Skeletal muscle satellite cell (primary cell): ENCODE measurements at regions not wholly inside any gene's neighbourhood (a gene's known extent, or its start where the extent isn't known, plus 50 kb on each side); places are given as distances from the start of the nearest gene placed in this dataset.

Source experiments
- H3K27me3 ChIP-seq: 2 replicates; pipeline ENCODE4 v1.7.0; 2013; ENCODE audit warnings: low read length; ENCODE audit not compliant: control insufficient read depth, insufficient read depth
- H3K36me3 ChIP-seq: 2 replicates; pipeline ENCODE4 v1.7.0; 2013; ENCODE audit warnings: mild to moderate bottlenecking, control low read depth, low read length; ENCODE audit not compliant: insufficient read depth
- H3K4me1 ChIP-seq: 2 replicates; pipeline ENCODE4 v1.7.0; 2013; ENCODE audit warnings: low read length; ENCODE audit not compliant: control insufficient read depth, insufficient read depth
- H3K4me2 ChIP-seq: 2 replicates; pipeline ENCODE4 v1.7.0; 2013; ENCODE audit warnings: mild to moderate bottlenecking, low read length
- H3K4me3 ChIP-seq: 2 replicates; pipeline ENCODE4 v1.7.0; 2013; ENCODE audit warnings: low read length
- H3K9ac ChIP-seq: 2 replicates; pipeline ENCODE4 v1.7.0; 2013; ENCODE audit warnings: mild to moderate bottlenecking, low read depth, low read length, moderate library complexity
- H3K9me3 ChIP-seq: replicated peaks from 2 replicates; pipeline ENCODE4 v1.7.0; 2013; ENCODE audit warnings: mild to moderate bottlenecking, control low read depth, low read length

DNA sequence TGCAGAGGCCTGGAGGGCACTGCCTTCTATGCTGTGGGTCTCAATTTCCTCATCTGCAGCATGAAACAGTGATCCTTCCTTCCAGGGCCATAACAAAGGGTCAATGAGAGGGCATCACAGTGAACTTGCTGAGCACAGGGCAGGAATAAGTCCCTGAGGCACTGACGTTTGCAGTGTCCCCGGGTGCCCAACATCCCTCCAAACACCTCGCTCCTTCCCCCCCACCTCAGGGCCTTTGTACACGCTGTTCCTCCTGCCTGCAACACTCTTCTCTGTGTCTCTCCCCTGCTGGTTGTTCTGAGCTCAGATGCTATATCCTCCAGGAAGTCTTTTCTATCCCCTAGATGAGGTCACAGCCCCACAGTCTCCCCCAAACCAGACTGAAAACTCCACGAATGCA lies 59.7 kb upstream of the TCF20 start:
- no peaks in the 10 kb centered on the region for H3K4me1 ChIP-seq
- H3K4me2 ChIP-seq, result no peak overlapping the region
- no peaks in the 10 kb centered on the region for H3K9me3 ChIP-seq
- H3K36me3 ChIP-seq, result no peaks in the 10 kb centered on the region
- peaks cover 93% of the 10 kb centered on the region for H3K27me3 ChIP-seq
- H3K9ac ChIP-seq, result no peak overlapping the region
- no peak overlapping the region for H3K4me3 ChIP-seq

DNA sequence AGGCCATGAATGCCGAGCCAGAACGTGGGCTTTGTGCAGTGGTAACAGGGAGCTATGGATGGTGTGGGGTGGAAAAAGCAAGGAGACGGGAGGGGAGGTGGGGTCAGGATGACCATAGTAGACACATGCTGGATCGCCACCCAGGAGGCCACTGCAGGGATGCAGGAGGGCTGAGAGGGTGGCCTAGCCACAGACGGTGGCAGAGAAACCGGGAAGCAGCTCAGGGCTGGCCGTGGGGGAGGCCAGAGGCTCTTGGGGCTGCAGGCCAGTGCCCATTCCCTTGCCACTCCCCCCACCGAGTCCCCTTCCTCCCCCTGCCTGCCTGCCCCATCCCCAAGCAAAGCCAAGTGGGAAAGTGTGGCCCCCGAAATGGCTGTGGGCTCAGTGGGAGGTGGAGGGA lies 59.1 kb upstream of the TCF20 start:
- peaks cover 91% of the 10 kb centered on the region for H3K27me3 ChIP-seq
- no peak overlapping the region for H3K4me2 ChIP-seq
- H3K4me1 ChIP-seq, result no peaks in the 10 kb centered on the region

DNA sequence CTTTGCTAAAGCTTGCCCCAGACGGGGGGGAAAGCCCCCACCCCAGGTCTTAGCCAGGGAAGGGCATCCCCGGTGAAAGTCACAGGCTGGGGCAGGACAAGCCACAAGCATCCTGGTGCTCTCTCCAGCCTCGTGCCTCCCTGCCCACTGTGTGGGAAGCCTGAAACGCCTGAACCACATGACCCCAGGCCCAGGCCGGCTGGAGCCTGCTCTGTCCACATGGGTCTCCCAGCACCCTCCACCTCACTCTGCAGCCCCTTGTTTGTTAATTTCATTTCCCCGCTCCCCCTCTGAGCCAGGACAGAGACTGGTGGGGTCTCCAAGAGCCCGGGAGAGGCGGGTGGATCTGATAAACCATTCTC lies 58.3 kb upstream of the TCF20 start:
- no peak overlapping the region for H3K9ac ChIP-seq
- H3K4me2 ChIP-seq, result no peak overlapping the region
- no peak overlapping the region for H3K4me3 ChIP-seq
- no peaks in the 10 kb centered on the region for H3K9me3 ChIP-seq
- H3K27me3 ChIP-seq, result peaks cover 84% of the 10 kb centered on the region
- no peaks in the 10 kb centered on the region for H3K4me1 ChIP-seq
- no peaks in the 10 kb centered on the region for H3K36me3 ChIP-seq

More for the DNA sequence above, 59.1 kb upstream of the TCF20 start:
- Histone ChIP-seq H3K9me3 (no peaks in the 10 kb centered on the region), H3K9ac (no peak overlapping the region), H3K4me3 (no peak overlapping the region), H3K36me3 (no peaks in the 10 kb centered on the region)

DNA sequence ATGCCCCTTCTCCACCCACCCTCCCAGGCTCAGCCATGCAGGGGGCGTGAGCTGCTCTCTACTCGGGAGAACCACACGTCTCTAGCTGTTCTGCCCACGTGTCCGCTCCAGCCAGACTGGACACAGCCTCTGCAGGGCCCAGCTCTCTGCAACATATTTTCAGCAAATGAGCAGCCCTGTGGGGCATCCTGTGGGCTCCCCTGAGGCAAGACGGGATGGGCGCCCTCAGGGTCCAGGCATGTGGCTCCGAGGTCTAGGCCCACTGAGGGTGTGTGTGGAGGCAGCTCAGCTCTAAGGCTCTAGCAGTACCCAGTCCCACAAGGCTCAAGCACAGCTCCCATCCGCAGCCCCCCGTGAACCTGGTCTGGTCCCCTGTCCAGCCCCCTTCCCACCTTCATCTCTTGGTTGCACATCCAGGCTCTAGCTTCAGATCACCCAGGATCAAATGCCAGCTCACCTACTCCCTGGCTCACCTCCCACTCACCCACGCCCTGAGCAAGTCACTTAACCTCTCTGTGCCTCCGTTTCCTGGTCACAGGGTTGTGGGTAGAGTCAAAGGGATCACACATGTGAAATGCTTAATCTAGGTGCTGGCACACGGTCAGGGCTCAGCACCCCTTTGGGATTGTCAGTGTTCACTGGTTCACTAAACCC lies 57.8 kb upstream of the TCF20 start:
- Histone ChIP-seq H3K4me3 (no peak overlapping the region), H3K36me3 (no peaks in the 10 kb centered on the region), H3K4me1 (no peaks in the 10 kb centered on the region), H3K4me2 (no peak overlapping the region), H3K27me3 (peaks cover 79% of the 10 kb centered on the region), H3K9me3 (no peaks in the 10 kb centered on the region), H3K9ac (no peak overlapping the region)

DNA sequence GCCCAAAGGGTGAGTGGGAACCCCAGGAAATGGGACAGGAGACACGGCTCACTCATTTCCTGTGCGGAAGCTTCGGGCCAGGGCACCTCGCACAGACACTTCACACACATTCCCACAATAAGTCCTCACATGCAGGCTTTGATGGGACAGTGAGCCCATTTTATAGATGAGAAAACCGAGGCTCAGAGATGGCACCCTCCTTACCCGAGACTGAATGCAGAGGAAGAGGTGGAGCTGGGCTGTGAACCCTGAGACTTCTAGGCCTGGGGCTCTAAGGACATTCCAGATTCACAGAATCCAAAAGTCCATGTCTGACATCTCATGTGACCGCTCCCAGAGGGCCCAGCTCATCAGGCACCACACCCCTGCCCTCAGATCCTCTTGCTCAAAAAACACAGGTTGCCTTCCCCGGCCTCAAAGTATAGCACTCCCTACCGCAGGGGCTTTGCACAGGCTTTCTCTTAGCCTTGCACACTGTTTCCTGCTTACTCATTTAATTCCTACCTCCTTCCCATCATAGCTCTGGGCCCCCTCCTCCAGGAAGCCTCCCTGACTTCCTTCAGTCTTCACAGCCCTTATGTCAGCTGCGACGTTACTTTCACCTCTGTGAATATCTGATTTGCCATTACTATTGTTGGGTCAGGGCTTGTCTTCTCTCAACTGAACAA lies 57.1 kb upstream of the TCF20 start:
- no peaks in the 10 kb centered on the region for H3K4me1 ChIP-seq
- H3K4me2 ChIP-seq, result no peak overlapping the region
- no peak overlapping the region for H3K9ac ChIP-seq
- H3K9me3 ChIP-seq, result no peaks in the 10 kb centered on the region
- peaks cover 74% of the 10 kb centered on the region for H3K27me3 ChIP-seq
- H3K4me3 ChIP-seq, result no peak overlapping the region
- no peaks in the 10 kb centered on the region for H3K36me3 ChIP-seq

DNA sequence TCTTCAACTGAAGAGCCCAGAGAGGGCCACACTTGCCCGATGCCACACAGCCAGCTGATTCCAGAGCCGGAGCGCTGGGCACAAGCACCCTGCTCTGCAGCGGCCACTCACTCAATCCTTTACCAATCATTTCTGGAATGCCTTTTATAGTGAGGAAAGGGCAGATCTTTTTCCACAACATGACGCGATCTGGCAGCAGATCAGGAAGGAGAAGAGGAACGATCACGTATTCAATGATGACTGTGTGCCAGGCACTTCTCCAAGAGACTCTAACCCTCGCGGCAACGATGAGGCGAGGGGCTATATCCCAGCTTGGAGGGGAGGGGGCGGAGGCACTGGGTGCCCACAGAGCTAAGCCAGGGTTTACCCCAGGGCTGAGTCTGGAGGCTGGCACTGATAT lies 56.3 kb upstream of the TCF20 start:
- peaks cover 71% of the 10 kb centered on the region for H3K27me3 ChIP-seq
- no peaks in the 10 kb centered on the region for H3K36me3 ChIP-seq
- no peaks in the 10 kb centered on the region for H3K9me3 ChIP-seq
- H3K4me3 ChIP-seq, result no peak overlapping the region
- H3K4me1 ChIP-seq, result no peaks in the 10 kb centered on the region
- H3K4me2 ChIP-seq, result no peak overlapping the region
- H3K9ac ChIP-seq, result no peak overlapping the region

DNA sequence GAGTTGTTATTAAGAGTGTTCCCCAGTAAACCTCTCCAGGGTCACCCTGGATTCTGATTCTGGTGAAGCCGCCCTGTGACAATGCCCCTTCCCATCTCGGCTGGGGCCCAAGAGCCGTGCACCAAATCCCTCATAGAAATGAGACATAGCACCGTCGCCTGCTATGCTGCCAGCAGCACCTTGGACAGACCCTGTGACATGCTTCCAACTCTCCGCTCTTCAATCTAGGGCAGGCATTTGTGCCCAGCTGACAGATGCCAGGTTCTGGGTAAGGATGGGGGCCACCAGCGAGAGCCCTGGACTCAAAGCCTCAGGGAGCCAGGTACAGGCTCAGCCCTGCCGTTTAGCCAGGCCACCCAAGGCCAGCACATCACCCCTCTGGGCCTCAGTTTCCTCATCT lies 55.8 kb upstream of the TCF20 start:
- H3K36me3 ChIP-seq, result no peaks in the 10 kb centered on the region
- H3K4me2 ChIP-seq, result no peak overlapping the region
- H3K4me1 ChIP-seq, result no peaks in the 10 kb centered on the region
- peaks cover 66% of the 10 kb centered on the region for H3K27me3 ChIP-seq
- no peak overlapping the region for H3K9ac ChIP-seq
- no peaks in the 10 kb centered on the region for H3K9me3 ChIP-seq
- no peak overlapping the region for H3K4me3 ChIP-seq

DNA sequence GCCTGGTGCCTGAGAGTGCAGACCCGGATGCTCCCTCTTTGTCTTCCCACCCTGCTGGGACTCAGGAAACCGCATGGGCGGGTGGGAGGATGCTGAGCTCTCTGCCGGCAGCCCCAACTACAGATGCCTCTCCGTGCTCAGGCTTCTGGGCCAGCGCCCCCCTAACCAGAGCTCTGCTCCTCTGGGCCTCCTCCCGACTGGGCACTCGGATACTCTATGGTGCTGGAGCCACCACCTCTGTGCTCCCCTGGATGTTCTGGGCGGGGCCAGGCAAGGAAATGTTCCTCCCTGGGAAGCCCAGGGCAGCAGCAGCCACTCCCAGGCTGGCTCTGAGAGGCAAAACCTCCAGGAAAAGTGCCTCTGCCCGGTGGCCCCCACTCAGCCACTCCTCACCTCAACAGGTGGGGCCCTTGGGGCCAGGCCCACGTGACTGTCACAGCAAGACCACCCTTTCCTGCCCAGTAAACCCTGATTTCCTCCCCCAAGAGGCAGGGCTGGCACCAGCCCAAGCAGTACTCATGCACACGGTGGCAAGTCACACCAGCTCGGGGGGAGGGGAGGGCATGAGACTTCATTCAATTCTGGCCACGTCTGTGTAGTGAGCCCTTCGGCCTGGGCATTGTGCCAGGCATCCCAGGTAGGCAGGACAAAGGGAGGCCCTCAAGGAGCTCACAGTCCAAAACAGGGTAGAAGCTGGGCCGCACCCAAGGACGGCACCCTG lies 54.7 kb upstream of the TCF20 start:
- H3K4me3 ChIP-seq, result no peak overlapping the region
- no peak overlapping the region for H3K9ac ChIP-seq
- H3K36me3 ChIP-seq, result no peaks in the 10 kb centered on the region
- H3K27me3 ChIP-seq, result peaks cover 65% of the 10 kb centered on the region
- H3K9me3 ChIP-seq, result no peaks in the 10 kb centered on the region
- no peak overlapping the region for H3K4me2 ChIP-seq
- H3K4me1 ChIP-seq, result no peaks in the 10 kb centered on the region

DNA sequence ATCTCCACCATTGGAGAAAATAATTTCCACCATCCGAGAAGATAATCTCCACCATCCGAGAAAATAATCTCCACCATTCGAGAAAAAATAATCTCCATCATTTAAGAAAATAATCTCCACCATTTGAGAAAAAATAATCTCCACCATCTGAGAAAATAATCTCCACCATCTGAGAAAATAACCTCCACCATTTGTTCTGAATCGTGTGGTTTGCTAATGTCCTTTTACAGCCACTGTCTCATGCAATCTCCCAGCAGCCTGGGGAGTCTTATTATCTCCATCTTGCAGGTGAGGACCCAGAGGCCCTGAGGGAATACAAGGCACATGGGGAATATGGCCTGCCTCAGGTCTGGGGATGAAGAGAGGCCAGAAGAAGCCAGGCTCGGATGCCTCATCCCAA lies 54.1 kb upstream of the TCF20 start:
- no peak overlapping the region for H3K9ac ChIP-seq
- no peaks in the 10 kb centered on the region for H3K4me1 ChIP-seq
- no peak overlapping the region for H3K4me3 ChIP-seq
- H3K36me3 ChIP-seq, result no peaks in the 10 kb centered on the region
- no peak overlapping the region for H3K4me2 ChIP-seq
- no peaks in the 10 kb centered on the region for H3K9me3 ChIP-seq
- peaks cover 64% of the 10 kb centered on the region for H3K27me3 ChIP-seq

DNA sequence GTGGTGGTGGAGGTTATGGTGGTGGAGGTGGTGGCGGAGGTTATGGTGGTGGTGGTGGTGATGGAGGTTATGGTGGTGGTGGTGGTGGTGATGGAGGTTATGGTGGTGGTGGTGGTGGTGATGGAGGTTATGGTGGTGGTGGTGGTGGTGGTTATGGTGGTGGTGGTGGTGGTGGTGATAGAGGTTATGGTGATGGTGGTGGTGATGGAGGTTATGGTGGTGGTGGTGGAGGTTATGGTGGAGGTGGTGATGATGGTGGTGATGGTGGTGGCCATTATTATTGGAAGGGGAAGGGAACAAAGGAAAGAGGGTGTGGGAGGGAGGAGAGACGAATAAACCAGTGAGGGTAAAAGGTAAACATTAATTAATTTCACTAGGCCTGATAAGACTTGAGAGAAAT lies 53.5 kb upstream of the TCF20 start:
- Histone ChIP-seq H3K4me1 (no peaks in the 10 kb centered on the region), H3K9me3 (no peaks in the 10 kb centered on the region), H3K27me3 (peaks cover 64% of the 10 kb centered on the region), H3K4me2 (no peak overlapping the region), H3K4me3 (no peak overlapping the region), H3K36me3 (no peaks in the 10 kb centered on the region), H3K9ac (no peak overlapping the region)

DNA sequence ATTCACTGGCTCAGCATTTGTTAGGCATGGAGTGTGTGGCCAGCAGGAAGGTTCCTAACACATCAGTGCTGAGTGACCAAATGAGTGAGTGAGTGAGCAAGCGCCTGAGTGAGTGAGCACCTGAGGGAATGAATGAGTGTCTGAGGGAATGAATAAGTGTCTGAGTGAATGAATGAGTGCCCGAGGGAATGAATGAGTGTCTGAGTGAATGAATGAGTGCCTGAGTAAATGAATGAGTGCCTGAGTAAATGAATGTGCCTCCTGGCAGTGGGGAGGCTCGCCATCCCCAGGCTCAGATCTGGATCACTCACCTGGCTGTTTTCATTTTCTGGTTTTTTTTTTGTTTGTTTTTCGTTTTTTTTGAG lies 52.1 kb upstream of the TCF20 start:
- H3K4me3 ChIP-seq, result no peak overlapping the region
- H3K9ac ChIP-seq, result no peak overlapping the region
- H3K4me2 ChIP-seq, result no peak overlapping the region
- H3K9me3 ChIP-seq, result no peaks in the 10 kb centered on the region
- no peaks in the 10 kb centered on the region for H3K4me1 ChIP-seq
- H3K27me3 ChIP-seq, result peaks cover 58% of the 10 kb centered on the region
- no peaks in the 10 kb centered on the region for H3K36me3 ChIP-seq
